HG03159 (cell line): ENCODE measurements at regions not wholly inside any gene's neighbourhood (a gene's known extent, or its start where the extent isn't known, plus 50 kb on each side); places are given as distances from the start of the nearest gene placed in this dataset.
"Not testable (repeated sequence)": the region's sequence is repeated elsewhere in the genome, so short reads cannot be mapped to it uniquely, and the experiment has no call there.

Source experiments
- ATAC-seq: cut with Tn5 transposase; IDR thresholded peaks from one replicate; pipeline ENCODE4 v1.9.1; 2021; ENCODE audit warnings: mild to moderate bottlenecking, moderate library complexity; ENCODE audit not compliant: unreplicated experiment

DNA sequence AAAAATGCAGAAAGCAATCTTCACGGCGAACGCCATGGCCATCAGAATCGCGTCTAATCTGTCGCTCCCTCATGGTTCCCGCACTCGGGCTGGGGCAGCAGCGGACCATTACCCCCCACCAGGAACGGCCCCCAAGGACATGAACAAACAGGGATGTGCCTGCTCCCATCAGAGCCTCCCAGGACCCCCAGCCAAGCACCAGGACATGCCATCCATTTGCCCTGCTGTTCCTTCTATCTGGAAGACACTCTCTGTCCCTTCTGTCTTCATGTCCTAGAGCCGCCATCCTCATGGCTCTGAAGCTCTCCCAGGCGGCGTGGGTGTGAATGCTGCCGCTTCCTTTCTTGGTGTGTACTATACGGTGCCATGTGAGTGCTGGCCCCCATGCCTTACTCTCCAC, 371.8 kb downstream of the BCL11B start:
- no peak for ATAC-seq

DNA sequence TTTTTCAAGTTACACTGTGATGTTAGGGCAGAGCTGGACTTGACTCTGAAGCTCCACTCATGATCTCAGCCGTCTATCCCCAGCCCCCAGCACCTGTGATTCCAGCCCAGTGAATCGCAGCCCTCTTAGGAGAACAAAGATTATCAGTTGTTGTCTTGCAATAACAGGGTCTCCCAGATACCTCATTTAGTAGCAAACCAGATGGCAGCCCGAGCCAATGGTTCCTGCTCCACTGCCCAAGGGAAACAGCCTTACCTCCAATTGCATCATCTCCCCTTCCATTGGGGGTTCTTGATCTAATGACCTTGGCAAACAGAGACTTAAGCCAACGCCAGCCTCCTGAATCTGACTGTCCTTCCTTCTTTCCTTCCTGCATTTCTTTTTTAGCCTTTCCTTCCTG, 371.2 kb downstream of the BCL11B start:
- ATAC-seq, result no peak

DNA sequence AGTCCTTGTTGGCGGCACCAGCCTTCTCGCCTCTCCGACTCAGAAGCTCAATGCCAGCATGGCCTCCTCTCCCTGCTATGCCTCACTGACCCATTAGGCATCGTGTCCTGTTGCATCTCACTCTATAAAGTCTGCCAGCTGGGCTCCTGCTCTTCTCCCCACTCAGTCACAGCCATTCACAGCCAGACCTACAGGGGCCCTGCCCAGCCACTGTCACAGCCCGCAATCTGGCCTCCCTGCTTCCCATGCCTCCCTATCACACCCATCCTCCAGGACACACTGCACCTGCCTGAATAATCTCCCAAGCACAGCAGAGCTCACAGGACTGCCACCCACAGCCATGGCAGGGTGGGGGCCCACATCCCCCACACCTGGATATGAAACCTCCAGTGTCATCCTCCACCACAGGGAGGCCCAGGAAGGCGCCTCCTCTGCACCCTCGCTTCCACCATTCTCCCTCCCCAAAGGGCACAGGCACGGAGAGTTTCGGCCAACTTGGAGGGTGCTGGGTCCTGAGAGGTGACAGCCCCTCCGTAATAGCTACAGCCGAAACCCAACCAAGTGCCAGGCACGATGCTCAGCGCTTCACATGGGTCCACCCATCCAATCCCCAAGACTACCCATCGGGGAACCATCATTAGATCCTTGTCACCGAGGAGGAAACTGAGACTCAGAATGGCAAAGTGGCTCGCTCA, 370.3 kb downstream of the BCL11B start:
- ATAC-seq, result no peak

DNA sequence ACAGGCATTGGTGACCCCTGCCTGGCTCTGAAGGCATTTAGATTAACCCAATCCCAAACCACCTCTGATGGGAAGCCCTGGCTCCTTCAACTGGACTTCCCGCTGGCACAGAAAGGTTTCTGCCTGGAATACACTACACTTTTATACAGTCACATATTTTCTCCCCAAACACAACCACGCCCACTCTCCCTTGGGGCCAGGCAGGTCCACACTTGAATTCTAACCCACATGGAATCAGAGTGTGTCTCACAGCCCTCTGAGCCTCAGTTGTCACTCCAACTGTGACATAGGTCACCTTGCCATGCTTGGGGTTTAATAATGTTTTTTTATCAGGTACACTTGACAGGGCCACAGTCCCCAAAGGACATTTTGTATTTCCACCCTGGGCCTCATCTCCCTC, 368.6 kb downstream of the BCL11B start:
- ATAC-seq, result no peak

DNA sequence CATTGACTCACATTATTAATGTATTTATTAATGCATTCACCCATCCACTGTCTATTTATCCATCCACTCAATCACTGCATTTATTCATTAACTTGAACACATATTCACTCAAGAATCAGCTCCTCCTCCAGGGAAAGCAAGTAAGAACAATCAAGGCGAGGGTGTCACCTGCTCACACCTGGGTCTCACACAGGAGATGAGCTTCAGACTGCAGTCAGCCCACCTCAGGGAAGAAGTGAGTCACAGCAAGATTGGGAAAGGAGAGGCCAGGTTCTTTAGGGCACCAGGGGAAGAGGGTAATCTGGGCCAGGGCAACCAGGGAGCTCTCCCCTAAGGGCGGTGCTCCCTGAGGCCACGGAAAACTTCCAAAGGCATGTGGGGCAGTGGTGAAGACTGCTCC, 367.3 kb downstream of the BCL11B start:
- no peak for ATAC-seq

DNA sequence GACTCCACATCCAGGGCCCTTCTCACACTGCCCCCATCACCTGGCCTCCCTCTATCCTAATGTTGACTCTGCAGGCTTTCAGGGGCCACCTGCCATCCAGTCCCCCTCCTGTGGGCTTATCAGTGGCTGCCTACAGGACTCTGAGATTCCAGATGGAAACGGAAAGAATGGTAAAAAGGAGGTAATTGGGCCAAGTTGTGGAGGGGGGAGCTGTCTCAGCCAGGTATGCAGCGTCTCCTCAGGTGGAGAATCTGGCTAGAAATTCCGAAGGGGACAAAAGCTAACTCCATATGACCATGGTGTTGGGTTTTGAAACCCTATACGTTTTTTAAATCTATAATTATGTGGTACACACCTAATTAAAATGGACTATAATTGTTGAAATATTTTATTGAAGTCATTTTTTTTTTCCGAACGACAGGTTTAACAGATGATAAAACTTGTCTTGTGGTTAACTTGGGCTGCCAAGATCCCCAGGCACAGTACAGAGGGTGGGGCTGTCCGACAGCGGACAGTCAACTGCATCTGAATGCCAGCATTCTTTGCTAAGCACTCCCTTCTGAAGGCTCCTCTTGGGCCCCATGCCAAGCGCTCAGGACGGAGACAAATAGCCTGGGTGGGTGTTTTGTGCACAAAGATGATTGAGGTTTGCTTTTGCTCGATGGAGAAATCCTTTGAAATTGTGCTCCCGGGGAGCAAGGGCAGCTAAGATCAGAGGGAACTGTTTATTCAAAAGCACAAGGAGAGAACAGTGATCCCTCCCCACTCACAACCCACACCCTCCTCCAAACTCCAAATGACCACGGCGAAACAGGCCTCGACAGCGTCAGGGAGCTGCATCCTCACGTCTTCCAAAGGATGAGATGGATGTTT, 365.6 kb downstream of the BCL11B start:
- ATAC-seq, result no peak

DNA sequence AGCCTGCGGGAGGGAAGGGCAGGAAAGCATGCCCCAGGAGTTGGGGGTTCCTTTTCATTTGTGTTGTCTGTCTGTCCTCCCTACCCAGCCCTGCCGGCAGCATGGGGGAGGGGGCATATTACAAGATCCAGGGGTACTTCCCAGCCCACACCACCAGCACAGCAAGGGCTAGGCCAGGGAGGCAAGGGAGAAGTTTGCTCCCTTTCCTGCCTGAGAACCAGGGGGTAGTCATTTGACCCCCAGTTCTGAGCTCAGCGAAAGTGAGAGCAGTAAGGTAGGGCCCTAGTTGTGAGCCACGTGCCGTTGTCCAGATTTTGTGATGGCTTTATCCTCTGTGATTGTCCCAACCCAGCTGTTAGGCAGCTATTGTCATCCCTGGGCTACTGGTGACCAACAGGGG, 364.7 kb downstream of the BCL11B start:
- ATAC-seq, result no peak

DNA sequence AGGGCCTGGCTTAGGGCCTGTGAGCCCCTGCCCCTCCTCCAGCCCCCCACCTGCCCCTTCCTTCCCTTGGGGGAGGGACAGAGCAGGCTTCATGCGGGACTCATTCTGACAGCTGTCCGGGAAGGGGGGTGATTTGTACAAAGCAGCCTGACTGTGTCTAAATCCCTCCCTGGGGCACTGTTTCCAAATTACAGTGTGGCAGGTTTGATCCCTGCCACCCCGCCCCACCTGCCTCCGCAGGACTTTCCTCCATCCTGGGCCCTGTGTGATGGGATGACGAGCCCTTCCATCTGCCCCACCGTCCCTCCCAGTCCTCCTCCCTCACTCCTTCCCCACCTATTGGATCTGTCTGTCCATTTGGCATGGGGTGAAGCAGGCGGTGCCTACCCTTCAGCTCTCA, 363.9 kb downstream of the BCL11B start:
- no peak for ATAC-seq

DNA sequence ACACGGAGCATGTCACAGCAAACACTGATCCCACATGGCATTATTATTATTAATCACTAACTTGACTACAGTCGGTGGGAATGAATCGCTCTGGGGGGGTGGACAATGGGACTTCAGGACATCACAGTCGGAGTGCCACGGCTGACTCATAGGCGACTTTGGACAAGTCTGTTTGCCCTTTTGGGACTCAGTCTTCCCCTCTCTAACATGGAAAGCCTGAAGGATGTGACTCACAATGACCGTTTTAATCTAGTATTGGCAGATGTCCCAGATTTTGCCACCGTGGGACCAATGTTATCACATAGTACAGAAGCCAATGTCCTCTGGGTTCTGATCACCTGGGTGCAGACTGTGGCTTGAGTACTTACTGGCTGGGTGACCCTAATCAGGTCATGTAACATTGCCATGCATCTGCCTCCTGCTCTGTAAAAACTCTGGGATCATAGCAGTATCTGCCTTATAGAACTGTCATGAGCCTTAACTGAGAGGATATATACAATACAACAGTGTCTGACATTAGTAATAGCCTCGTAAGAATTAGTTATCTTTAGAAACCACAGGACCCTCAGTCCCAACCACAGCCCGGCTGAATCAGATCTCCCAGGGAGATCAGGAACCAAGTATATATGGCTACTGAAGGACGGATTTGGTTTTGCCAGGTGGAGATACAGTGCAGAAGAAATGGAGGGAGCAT, 362.6 kb downstream of the BCL11B start:
- ATAC-seq, result no peak

DNA sequence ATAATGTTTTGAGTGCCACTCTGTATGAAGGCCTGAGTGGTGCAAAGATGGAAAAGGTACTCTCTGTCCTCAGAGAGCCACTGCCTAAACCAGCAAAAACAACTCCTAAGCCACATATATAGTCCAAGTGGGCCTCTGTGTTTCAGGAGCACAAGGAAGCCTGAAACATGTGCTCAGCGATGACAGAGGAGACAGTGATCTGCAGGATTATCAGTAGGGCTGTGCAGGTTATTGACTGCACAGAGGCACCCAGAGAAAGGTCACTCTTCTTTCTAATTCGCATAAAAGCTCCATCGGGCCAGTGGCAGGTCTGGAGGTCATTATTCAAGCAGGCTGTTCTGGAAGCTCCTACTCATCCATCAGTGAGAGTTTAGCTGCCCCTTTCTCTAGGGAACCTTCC, 361.9 kb downstream of the BCL11B start:
- no peak for ATAC-seq

DNA sequence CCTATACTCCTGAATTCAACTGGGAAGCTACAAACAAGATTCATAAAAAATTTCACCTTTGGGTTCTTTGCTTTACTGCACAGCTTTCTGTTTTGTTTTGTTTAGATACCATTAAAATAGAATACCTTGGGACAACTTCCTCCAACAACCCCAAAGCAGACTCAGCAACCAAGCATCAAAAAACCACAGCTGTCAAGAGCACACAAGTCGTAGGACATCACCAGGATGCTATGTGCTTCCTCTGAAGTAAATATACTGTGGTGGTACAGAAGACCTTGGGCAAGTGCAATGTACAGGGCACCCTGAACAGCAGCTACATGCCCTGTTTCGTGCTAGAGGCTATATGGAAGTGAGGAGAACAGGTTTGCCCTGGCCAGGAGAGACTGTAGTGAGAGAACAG, 359.3 kb downstream of the BCL11B start:
- no peak for ATAC-seq

DNA sequence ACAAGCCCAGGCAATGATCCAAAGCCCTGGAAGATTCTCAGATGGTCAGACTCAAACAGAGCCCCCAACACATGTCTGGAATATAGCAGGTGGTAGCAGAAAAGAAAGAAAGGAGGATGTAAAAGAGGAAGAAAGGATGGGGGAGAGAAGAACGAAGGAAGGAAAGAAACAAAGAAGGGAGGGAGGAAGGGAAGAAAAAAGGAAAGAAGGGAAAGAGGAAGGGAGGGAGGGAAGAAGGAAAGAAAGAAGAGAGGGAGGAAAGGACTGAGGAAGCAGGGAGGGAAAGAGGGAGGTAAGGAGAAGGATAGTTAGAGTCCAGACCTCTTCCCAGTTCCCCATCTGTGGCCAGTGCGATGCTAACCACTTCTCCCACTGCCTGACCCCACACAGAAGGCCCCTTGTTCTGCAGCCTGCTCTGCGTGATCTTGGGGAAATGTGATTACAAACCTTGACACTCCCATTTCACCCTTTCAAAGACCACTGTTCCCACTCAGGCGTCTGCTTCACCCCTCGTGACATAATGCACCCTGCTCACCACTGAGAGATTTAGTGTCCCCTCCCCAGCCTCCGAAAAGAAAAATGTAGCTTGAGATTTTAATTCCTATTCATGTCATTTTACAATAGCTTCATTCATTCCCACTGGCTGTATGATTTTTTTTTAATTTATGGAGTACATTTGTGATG, 357.9 kb downstream of the BCL11B start:
- ATAC-seq, result no peak

DNA sequence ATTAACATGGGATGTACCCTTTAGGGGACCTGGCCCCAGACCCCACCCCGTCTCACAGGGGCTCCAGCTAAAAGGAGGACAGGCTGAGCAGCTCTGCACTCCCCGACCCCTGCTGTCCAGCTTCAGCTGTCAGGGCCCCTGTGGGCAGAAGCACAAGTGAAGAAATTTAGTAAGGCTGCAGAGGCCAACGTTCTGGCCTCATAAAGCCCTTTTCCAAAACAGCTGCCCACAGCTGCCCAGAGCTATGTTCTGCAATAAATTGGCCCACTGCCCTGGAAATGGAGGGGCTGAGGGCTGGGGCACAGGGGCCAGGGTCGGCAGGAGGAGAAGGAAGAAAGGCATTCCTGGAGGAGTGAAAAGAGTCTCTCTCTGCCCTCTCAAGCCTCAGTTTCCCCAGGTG, 357.1 kb downstream of the BCL11B start:
- no peak for ATAC-seq

DNA sequence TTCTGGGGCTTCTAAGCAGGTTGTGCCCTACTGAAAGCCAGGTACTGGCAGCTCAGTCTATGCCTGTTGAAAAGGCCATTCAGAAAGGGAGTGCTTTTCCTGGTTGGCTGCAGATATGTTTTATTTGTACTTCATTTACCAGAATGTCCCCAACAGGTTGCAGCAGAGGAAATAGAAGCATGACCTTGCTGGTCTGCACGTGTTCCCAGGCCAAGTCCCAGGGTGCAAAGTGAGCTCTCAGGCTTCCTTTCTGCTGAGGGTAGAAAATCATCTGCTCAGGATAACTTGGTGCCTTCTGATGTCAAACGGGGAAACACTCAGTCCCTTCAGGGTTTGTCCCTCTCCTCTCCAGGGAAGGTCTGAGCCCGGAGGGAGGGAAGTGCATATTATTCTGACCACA, 356.4 kb downstream of the BCL11B start:
- no peak for ATAC-seq

DNA sequence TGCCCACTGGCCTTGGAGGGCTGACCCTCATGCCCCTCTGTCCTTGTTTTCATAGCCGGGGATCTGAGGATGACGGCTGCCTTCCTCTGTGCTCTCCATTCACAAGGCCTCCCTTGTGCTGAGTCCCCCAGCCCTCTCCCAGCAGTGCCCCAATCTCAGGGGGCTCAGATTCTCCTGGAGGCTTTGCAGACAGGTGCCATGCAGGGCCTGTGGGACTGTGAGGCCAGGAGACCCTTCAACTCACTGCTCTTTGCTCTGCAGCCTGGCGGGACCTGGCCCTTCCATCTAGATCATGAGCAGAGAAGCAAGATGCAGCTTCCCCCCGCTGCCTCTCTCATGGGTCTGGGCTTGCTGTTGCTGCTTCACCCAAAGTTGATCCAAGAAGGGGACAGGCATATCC, 356.0 kb downstream of the BCL11B start:
- no peak for ATAC-seq

DNA sequence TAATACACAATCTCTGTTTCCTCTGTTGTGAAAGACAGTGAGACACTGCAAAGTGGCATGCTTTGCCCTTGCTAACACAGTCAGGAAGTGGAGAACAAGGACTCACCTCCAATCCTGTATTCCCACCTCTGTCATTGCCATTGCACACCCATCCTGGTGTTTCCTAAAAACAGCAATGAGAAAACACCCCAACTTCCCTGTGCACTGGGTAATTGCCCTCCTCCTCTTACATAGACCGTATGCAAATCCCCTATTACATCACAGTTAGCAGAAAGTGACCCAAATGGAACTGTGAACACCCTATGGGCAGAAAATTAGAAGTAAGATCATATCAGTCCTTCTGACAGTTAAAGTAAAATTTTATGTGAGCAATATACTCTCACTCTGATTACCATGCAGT, 355.5 kb downstream of the BCL11B start:
- no peak for ATAC-seq

DNA sequence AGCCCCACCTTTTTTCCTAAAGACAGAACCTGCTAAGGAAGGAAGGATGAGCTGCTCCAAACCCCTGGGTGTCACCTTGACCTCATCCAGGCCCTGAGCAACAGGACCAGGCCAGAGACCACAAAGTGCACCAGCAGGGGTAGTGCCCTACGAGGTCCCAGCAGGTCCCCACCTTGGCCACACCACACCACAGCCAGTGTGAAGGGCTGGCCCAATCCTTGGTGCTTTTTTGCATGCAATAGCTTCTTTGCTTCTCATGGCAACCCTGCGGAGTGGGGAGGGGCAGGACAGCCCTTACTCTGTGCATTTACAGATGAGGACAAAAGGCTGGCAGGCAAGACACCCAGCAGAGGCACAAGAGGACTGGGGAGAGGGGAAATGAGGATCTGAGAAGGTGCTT, 352.6 kb downstream of the BCL11B start:
- ATAC-seq, result no peak

DNA sequence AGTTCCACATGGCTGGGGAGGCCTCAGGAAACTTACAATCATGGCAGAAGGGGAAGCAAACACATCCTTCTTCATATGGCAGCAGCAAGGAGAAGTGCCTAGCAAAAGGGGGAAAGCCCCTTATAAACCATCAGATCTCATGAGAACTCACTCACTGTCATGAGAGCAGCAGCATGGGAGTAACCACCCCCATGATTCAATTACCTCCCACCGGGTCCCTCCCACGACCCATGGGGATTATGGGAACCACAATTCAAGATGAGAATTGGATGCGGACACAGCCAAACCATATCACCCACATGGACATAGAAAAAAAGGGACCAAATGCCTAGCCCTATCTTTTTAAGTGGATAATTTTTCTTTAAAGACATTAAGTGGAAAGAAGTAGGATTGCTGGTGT, 350.7 kb downstream of the BCL11B start:
- ATAC-seq, result not testable (repeated sequence)

DNA sequence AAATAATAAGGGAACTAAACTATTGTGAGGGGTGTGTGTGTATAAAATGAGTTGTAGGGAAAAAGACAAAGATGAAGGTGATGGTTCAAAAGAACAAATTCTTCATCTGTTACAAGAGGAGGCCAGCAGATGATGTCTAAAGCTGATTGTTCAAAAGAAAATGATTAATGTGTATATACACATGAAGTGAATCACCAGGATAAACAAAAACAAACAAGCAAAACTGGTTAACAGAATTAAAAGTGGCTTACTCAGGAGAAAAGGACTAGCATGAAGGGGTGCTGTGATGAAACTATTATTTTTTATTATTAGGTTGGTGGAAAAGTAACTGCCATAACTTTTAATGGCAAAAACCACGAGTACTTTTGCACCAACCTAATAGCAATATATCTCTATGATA, 348.4 kb downstream of the BCL11B start:
- ATAC-seq, result no peak

DNA sequence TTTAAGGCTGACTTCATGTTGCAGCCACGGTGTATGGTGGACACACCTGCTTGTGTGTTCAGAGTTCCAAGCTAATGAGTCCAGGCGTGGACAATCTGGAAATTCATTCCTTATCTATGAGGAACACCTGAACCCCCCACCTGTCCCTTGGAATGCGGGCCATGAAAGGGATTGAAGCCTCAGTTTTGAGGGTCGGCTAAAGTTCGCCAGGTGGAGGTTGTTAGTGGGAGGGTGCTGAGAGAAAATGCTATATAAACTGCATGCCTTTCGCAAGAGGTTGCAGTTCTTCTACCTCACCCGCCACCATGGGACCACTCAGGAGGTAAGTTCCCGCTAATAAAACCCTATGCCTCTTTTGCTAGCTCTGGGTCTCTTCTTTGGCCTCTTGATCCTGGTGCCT, 348.0 kb downstream of the BCL11B start:
- no peak for ATAC-seq

DNA sequence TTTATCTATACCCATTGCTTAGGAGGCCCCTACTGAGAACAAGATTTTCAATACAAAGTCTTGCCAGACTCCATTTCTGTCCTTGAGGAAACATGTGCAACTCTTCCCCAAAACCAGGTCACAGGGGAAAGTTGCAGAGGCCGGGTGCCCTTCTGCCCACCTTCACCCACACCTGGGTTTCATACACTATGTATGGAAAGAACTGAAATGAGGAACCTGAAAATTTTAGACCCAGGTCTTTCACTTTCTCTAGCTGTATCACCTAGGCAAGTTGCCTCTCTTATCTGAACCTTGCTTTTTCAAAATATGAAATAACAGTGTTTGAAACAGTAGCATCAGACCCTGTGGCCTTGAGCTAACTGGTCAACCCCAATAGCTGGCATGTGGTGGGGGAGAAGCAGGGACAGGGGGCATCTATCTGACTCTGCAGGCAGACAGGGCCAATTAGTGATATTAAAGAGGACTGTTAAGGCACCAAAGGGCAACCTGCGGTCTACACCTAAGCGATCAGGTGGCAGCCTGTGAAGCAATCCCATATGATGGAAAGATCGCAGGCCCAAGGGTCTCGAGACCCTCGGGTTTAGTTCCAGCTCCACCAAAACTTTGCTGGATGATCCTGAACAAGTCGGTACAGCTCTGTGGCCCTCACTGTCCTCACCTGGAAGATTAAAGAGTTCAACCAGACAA, 346.5 kb downstream of the BCL11B start:
- no peak for ATAC-seq
